HL-60 (cell line): ENCODE measurements at regions not wholly inside any gene's neighbourhood (a gene's known extent, or its start where the extent isn't known, plus 50 kb on each side); places are given as distances from the start of the nearest gene placed in this dataset.

Experiments used
- CTCF ChIP-seq: IDR thresholded peaks from one replicate; pipeline ENCODE4 v1.5.1; 2011; ENCODE audit warnings: low read length, control low read depth, inconsistent platforms; ENCODE audit not compliant: insufficient read depth
- GABPA ChIP-seq: IDR thresholded peaks from 2 replicates; pipeline ENCODE4 v1.6.1; 2012; ENCODE audit warnings: low read depth
- POLR2AphosphoS5 ChIP-seq: IDR thresholded peaks from 2 replicates; pipeline ENCODE4 v1.6.1; 2012; ENCODE audit warnings: low read depth
- REST ChIP-seq: IDR thresholded peaks from 2 replicates; pipeline ENCODE4 v1.6.1; 2012; ENCODE audit warnings: low read depth; ENCODE audit not compliant: insufficient replicate concordance

GRCh38 chr16:55212791-55213190, 111.2 kb upstream of the IRX6 start:
- TF ChIP-seq CTCF: no peak
- no peak for TF ChIP-seq REST
- TF ChIP-seq POLR2AphosphoS5: no peak
- TF ChIP-seq GABPA: no peak
